Loucy (cell line): ENCODE measurements at regions not wholly inside any gene's neighbourhood (a gene's known extent, or its start where the extent isn't known, plus 50 kb on each side); places are given as distances from the start of the nearest gene placed in this dataset.
"Not testable (repeated sequence)": the region's sequence is repeated elsewhere in the genome, so short reads cannot be mapped to it uniquely, and the experiment has no call there.

ENCODE experiments used
- H2AFZ ChIP-seq: fragments of 200-600 bp; sonication (generic); 2 replicates; pipeline ENCODE4 v1.6.0; 2016; ENCODE audit warnings: antibody characterized with exemption, mild to moderate bottlenecking, low read length, moderate library complexity
- H3F3A ChIP-seq: fragments of 200-600 bp; 2 replicates; pipeline ENCODE4 v1.6.0; 2016; ENCODE audit warnings: antibody characterized with exemption, low read depth, mild to moderate bottlenecking
- H3K27me3 ChIP-seq: fragments of 200-600 bp; sonication (generic); 2 replicates; pipeline ENCODE4 v1.6.1; 2014; ENCODE audit warnings: low read length, mild to moderate bottlenecking; ENCODE audit not compliant: insufficient read depth, poor library complexity, severe bottlenecking
- H3K36me3 ChIP-seq: fragments of 200-600 bp; sonication (generic); 2 replicates; pipeline ENCODE4 v1.6.1; 2016; ENCODE audit warnings: low read length; ENCODE audit not compliant: insufficient read depth
- H3K4me1 ChIP-seq: fragments of 200-600 bp; sonication (generic); 2 replicates; pipeline ENCODE4 v1.5.1; 2014; ENCODE audit warnings: low read length, mild to moderate bottlenecking; ENCODE audit not compliant: insufficient read depth, poor library complexity, severe bottlenecking
- H3K4me2 ChIP-seq: fragments of 200-600 bp; sonication (generic); 2 replicates; pipeline ENCODE4 v1.6.0; 2014; ENCODE audit warnings: antibody characterized with exemption, low read length, low read depth, mild to moderate bottlenecking; ENCODE audit not compliant: poor library complexity, severe bottlenecking
- H3K4me3 ChIP-seq: fragments of 200-600 bp; sonication (generic); 2 replicates; pipeline ENCODE4 v1.5.1; 2014; ENCODE audit warnings: low read length, mild to moderate bottlenecking, mixed read lengths; ENCODE audit not compliant: poor library complexity, severe bottlenecking
- H3K79me2 ChIP-seq: fragments of 200-600 bp; sonication (generic); 2 replicates; pipeline ENCODE4 v1.6.1; 2014; ENCODE audit warnings: low read length; ENCODE audit not compliant: insufficient read depth
- H3K9ac ChIP-seq: fragments of 200-600 bp; sonication (generic); 2 replicates; pipeline ENCODE4 v1.6.0; 2014; ENCODE audit warnings: mild to moderate bottlenecking, low read depth, low read length, moderate library complexity; ENCODE audit not compliant: poor library complexity, severe bottlenecking
- H3K9me2 ChIP-seq: fragments of 200-600 bp; sonication (generic); replicated peaks from 2 replicates; pipeline ENCODE4 v1.6.1; 2016; ENCODE audit warnings: low read depth, low read length, mixed read lengths
- H3K9me3 ChIP-seq: fragments of 200-600 bp; sonication (generic); 2 replicates; pipeline ENCODE4 v1.6.1; 2014; ENCODE audit warnings: mild to moderate bottlenecking, antibody characterized with exemption, low read length, low read depth; ENCODE audit not compliant: insufficient read depth
- H4K20me1 ChIP-seq: fragments of 200-600 bp; sonication (generic); 2 replicates; pipeline ENCODE4 v1.6.0; 2014; ENCODE audit warnings: antibody characterized with exemption, low read length, mild to moderate bottlenecking; ENCODE audit not compliant: insufficient read depth, poor library complexity, severe bottlenecking
- CTCF ChIP-seq: fragments of 200-600 bp; sonication (generic); conservative IDR thresholded peaks from 2 replicates; pipeline ENCODE4 v1.5.1; 2014; ENCODE audit warnings: mild to moderate bottlenecking, antibody characterized with exemption, low read length
- EZH2phosphoT487 ChIP-seq: fragments of 200-600 bp; IDR thresholded peaks from 2 replicates; pipeline ENCODE4 v1.6.1; 2018; ENCODE audit warnings: antibody characterized with exemption, mild to moderate bottlenecking, moderate library complexity, borderline replicate concordance

GRCh38 chr4:148842843-148843242 lies 400.6 kb upstream of the NR3C2 start:
- Histone ChIP-seq H3K4me3 (no peak overlapping the region), H3K27me3 (no peaks in the 10 kb centered on the region), H3K9ac (no peak overlapping the region), H3K9me3 (no peaks in the 10 kb centered on the region), H3K4me2 (no peak overlapping the region), H3K9me2 (no peaks in the 10 kb centered on the region; the same call in 1 of the 2 replicates), H2AFZ (no peak overlapping the region), H4K20me1 (no peaks in the 10 kb centered on the region), H3K4me1 (no peaks in the 10 kb centered on the region), H3K36me3 (no peaks in the 10 kb centered on the region), H3K79me2 (no peaks in the 10 kb centered on the region), H3F3A (no peaks in the 10 kb centered on the region)
- TF ChIP-seq EZH2phosphoT487 (no peak), CTCF (no peak)

- H3K4me3 ChIP-seq, H4K20me1 ChIP-seq, H3K36me3 ChIP-seq, H3K9me3 ChIP-seq, H3K4me2 ChIP-seq, H3K79me2 ChIP-seq, H3F3A ChIP-seq, H2AFZ ChIP-seq, H3K9me2 ChIP-seq, H3K27me3 ChIP-seq, H3K9ac ChIP-seq, H3K4me1 ChIP-seq: not testable (repeated sequence)
These were observed 395.4 kb upstream of the NR3C2 start for GRCh38 chr4:148837571-148837970.

GRCh38 chr4:148834804-148835631 lies 392.8 kb upstream of the NR3C2 start:
- no peak overlapping the region for H3K9ac ChIP-seq
- H3K27me3 ChIP-seq = no peaks in the 10 kb centered on the region
- H3K4me1 ChIP-seq = no peaks in the 10 kb centered on the region
- H3K36me3 ChIP-seq = no peaks in the 10 kb centered on the region
- H3K4me3 ChIP-seq = no peak overlapping the region
- H2AFZ ChIP-seq = no peak overlapping the region
- no peak overlapping the region for H3K4me2 ChIP-seq
- H3K9me3 ChIP-seq = no peaks in the 10 kb centered on the region
- no peaks in the 10 kb centered on the region for H3K9me2 ChIP-seq
- H4K20me1 ChIP-seq = no peaks in the 10 kb centered on the region
- H3K79me2 ChIP-seq = no peaks in the 10 kb centered on the region
- no peaks in the 10 kb centered on the region for H3F3A ChIP-seq
- no peak for TF ChIP-seq EZH2phosphoT487
- TF ChIP-seq CTCF = no peak

- Histone ChIP-seq H3K36me3 (no peaks in the 10 kb centered on the region), H3K9ac (no peak overlapping the region), H4K20me1 (no peaks in the 10 kb centered on the region), H3F3A (no peaks in the 10 kb centered on the region), H2AFZ (no peak overlapping the region), H3K4me2 (no peak overlapping the region), H3K4me1 (no peaks in the 10 kb centered on the region), H3K9me2 (no peaks in the 10 kb centered on the region), H3K79me2 (no peaks in the 10 kb centered on the region), H3K9me3 (no peaks in the 10 kb centered on the region), H3K27me3 (no peaks in the 10 kb centered on the region), H3K4me3 (no peak overlapping the region)
- no peak for TF ChIP-seq CTCF
- no peak for TF ChIP-seq EZH2phosphoT487
These were observed 389.7 kb upstream of the NR3C2 start for GRCh38 chr4:148831945-148832344.
